SK-N-SH (cell line): ENCODE measurements at regions not wholly inside any gene's neighbourhood (a gene's known extent, or its start where the extent isn't known, plus 50 kb on each side); places are given as distances from the start of the nearest gene placed in this dataset.

Source experiments
- EP300 ChIP-seq, 2 experiments: IDR thresholded peaks; 2 replicates each; pipeline versions ENCODE4 v1.4.0 to v1.6.1; 2012; ENCODE audit warnings: borderline replicate concordance in 1 of 2, low read depth in 1 of 2, low read length in 1 of 2
- GABPA ChIP-seq: IDR thresholded peaks from 2 replicates; pipeline ENCODE4 v1.4.0; 2012; ENCODE audit warnings: low read depth, mild to moderate bottlenecking
- MXI1 ChIP-seq: IDR thresholded peaks from 2 replicates; pipeline ENCODE4 v1.6.1; 2012; ENCODE audit warnings: mild to moderate bottlenecking, low read depth, low read length, improper control_type of control experiment
- REST ChIP-seq: IDR thresholded peaks from 2 replicates; pipeline ENCODE4 v1.6.1; 2012; ENCODE audit warnings: mild to moderate bottlenecking, low read depth, low read length, moderate library complexity
- TCF12 ChIP-seq: IDR thresholded peaks from 2 replicates; pipeline ENCODE4 v1.4.0; 2012
- TF ChIP-seq, protein P1 (sequence below): fragments of 200-600 bp; sonication (generic); IDR thresholded peaks from 2 replicates; pipeline ENCODE4 v1.6.1; 2017; ENCODE audit warnings: antibody characterized with exemption, mild to moderate bottlenecking, moderate library complexity

DNA sequence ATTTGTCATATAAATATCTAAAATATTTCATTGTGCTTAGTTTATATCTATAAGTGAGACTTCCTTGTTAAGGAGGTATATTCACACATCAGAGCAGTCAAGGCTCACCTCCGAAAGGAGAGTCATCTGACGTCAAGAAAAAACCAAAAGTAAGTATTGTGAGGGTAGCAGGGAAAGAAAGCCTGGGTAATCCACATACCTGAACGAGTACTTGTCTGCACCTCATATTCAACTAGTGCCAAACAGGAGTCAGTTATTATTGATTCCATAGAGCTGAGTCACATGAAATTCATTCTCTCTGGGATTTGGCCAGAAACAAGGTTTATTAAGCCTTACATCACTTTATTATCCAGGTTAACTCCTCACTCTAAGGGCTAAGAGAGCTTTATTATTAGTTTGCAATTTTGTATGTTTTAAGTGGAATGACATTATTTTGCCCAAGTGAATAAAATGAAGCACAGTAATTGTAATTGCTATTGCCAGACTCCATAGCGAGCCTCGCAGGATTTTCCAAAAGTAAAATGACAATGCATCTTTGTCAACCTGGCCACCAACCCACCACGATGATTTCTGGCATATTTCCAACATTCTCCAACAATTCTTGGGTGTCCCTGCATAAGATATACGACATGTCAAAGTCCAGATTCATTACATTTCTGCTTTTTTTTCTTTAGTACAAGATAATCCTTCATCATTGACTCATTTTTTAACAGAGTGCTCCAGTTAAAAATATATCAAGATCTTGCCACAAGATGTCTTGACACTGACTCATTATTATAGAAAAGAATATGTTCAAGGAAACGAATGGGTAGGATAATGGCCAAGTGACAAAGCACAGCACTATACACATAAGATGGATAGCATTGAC lies 1210.4 kb upstream of the ACVR2A start:
- no peak for TF ChIP-seq REST
- TF ChIP-seq, protein P1, sequence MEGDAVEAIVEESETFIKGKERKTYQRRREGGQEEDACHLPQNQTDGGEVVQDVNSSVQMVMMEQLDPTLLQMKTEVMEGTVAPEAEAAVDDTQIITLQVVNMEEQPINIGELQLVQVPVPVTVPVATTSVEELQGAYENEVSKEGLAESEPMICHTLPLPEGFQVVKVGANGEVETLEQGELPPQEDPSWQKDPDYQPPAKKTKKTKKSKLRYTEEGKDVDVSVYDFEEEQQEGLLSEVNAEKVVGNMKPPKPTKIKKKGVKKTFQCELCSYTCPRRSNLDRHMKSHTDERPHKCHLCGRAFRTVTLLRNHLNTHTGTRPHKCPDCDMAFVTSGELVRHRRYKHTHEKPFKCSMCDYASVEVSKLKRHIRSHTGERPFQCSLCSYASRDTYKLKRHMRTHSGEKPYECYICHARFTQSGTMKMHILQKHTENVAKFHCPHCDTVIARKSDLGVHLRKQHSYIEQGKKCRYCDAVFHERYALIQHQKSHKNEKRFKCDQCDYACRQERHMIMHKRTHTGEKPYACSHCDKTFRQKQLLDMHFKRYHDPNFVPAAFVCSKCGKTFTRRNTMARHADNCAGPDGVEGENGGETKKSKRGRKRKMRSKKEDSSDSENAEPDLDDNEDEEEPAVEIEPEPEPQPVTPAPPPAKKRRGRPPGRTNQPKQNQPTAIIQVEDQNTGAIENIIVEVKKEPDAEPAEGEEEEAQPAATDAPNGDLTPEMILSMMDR = no peak
- peak in 1 of 2 experiments; percentile 23; a peak in 1 of 4 replicates for TF ChIP-seq EP300 (IDR thresholded peaks at IDR 0.05; ENCODE audit: borderline replicate concordance in 1 of 2, low read depth in 1 of 2, low read length in 1 of 2)
- TF ChIP-seq GABPA = no peak
- peak; percentile 53; the same call in 1 of the 2 replicates for TF ChIP-seq TCF12
- TF ChIP-seq MXI1 = no peak
